Ovary (tissue), 7 donors: ENCODE measurements at regions not wholly inside any gene's neighbourhood (a gene's known extent, or its start where the extent isn't known, plus 50 kb on each side); places are given as distances from the start of the nearest gene placed in this dataset.

Experiments used
- DNase-seq, 5 donors: peaks; one replicate each; pipeline ENCODE4 v3.0.0-alpha.2; 2019 to 2020
- H3K27ac ChIP-seq, 2 donors: fragments of 200-600 bp; one replicate each; pipeline versions ENCODE4 v1.5.1 to v1.8.0; 2019 to 2022
- H3K27me3 ChIP-seq: fragments of 200-600 bp; one replicate; pipeline ENCODE4 v1.8.0; 2022
- H3K36me3 ChIP-seq: fragments of 200-600 bp; sonication (generic); one replicate; pipeline ENCODE4 v1.5.1; 2019
- H3K4me1 ChIP-seq: one replicate; pipeline ENCODE4 v1.8.1; 2013; ENCODE audit warnings: mild to moderate bottlenecking, moderate library complexity; ENCODE audit not compliant: insufficient read depth
- H3K4me3 ChIP-seq: fragments of 200-600 bp; sonication (generic); one replicate; pipeline ENCODE4 v1.5.1; 2017
- H3K9me3 ChIP-seq, 2 donors: fragments of 200-600 bp in 1 of 2; sonication (generic) in 1 of 2; one replicate each; pipeline versions ENCODE4 v1.5.1 to v1.8.1; 2013 to 2019; ENCODE audit warnings: mild to moderate bottlenecking in 1 of 2, moderate library complexity in 1 of 2
- CTCF ChIP-seq, 3 donors: fragments of 450-650 bp in 2 of 3; fragments of 200-600 bp in 1 of 3; IDR thresholded peaks; one replicate each; pipeline versions ENCODE4 v1.5.1 to v1.8.0; 2016 to 2022; ENCODE audit warnings: antibody characterized with exemption in 3 of 3, mild to moderate bottlenecking in 1 of 3
- EP300 ChIP-seq: sonication (generic); formaldehyde crosslinking; IDR thresholded peaks from one replicate; pipeline ENCODE4 v1.6.1; 2017; ENCODE audit warnings: antibody characterized with exemption
- POLR2A ChIP-seq: fragments of 450-650 bp; IDR thresholded peaks from one replicate; pipeline ENCODE4 v1.6.1; 2017; ENCODE audit warnings: antibody characterized with exemption, mild to moderate bottlenecking, moderate library complexity
- WGBS, 3 donors: extraction: QIAGEN DNeasy Blood & Tissue Kit in 1 of 3; methylation state at CpG; one replicate each; pipeline versions ENCODE4 v1.1.5 to v1.1.7; 2013 to 2017; 5-methylcytosine and 5-hydroxymethylcytosine counted together
- intact Hi-C, 4 donors: fragments of 100-400 bp; cut with DNase I; formaldehyde crosslinking; loops; one replicate each; pipeline versions ENCODE4 v1.11.0 to v1.15.1; 2022 to 2023
- donor health status: DM: no; HTN: no; CAD: no; lungs with moderate emphysema.
- donor health status: DM: no; HTN: no; CAD: no.
- donor health status: Bipolar disorder and iron deficiency.
- donor health status: DM: no; HTN: no; CAD: no.
- donor health status: DM: yes; HTN: yes; CAD: no.

- Histone ChIP-seq H3K4me1 (no peaks in the 10 kb centered on the region), H3K4me3 (no peak overlapping the region), H3K27me3 (no peaks in the 10 kb centered on the region), H3K27ac (no peak overlapping the region), H3K36me3 (no peaks in the 10 kb centered on the region), H3K9me3 (no peaks in the 10 kb centered on the region)
- intact Hi-C loops, result no loop called here
- TF ChIP-seq EP300 (no peak), POLR2A (no peak), CTCF (IDR thresholded peaks at IDR 0.05) (no peak)
- 67 to 73% (median 71%) methylated on average over 2 of the region's 2 CpGs for WGBS, 3 donors
- no peak for DNase-seq
These were observed 354.5 kb downstream of the ICE1 start for GRCh38 chr5:5777013-5777412.

- no peaks in the 10 kb centered on the region for H3K4me1 ChIP-seq
- DNase-seq, result no peak
- no peak for TF ChIP-seq EP300
- TF ChIP-seq POLR2A, result no peak
- TF ChIP-seq CTCF (IDR thresholded peaks at IDR 0.05), result no peak
- H3K36me3 ChIP-seq, result no peaks in the 10 kb centered on the region
- no peak overlapping the region for H3K27ac ChIP-seq
- H3K4me3 ChIP-seq, result no peak overlapping the region
- intact Hi-C loops, result no loop called here
- H3K27me3 ChIP-seq, result no peaks in the 10 kb centered on the region
- H3K9me3 ChIP-seq, result no peaks in the 10 kb centered on the region
- WGBS, 3 donors, result 94 to 97% (median 95%) methylated on average over 3 of the region's 3 CpGs
These were observed 349.7 kb downstream of the ICE1 start for GRCh38 chr5:5772202-5772601.

GRCh38 chr5:5770825-5771224, 348.3 kb downstream of the ICE1 start:
- intact Hi-C loops, result no loop called here
- TF ChIP-seq CTCF (IDR thresholded peaks at IDR 0.05) (no peak), EP300 (no peak), POLR2A (no peak)
- no peak for DNase-seq
- no peaks in the 10 kb centered on the region for H3K9me3 ChIP-seq
- H3K36me3 ChIP-seq, result no peaks in the 10 kb centered on the region
- 87 to 93% (median 89%) methylated on average over 2 of the region's 2 CpGs for WGBS, 3 donors
- no peaks in the 10 kb centered on the region for H3K4me1 ChIP-seq
- H3K4me3 ChIP-seq, result no peak overlapping the region
- no peak overlapping the region for H3K27ac ChIP-seq
- no peaks in the 10 kb centered on the region for H3K27me3 ChIP-seq

- TF ChIP-seq EP300 (no peak), POLR2A (no peak), CTCF (IDR thresholded peaks at IDR 0.05) (no peak)
- DNase-seq, result no peak
- Histone ChIP-seq H3K27ac (no peak overlapping the region), H3K4me3 (no peak overlapping the region), H3K36me3 (no peaks in the 10 kb centered on the region), H3K27me3 (no peaks in the 10 kb centered on the region), H3K9me3 (no peaks in the 10 kb centered on the region), H3K4me1 (no peaks in the 10 kb centered on the region)
- 80 to 85% (median 83%) methylated on average over 5 of the region's 5 CpGs for WGBS, 3 donors
- intact Hi-C loops, result no loop called here
These were observed 344.9 kb downstream of the ICE1 start for GRCh38 chr5:5767286-5767928.
